OCI-LY7 (cell line): ENCODE measurements at regions not wholly inside any gene's neighbourhood (a gene's known extent, or its start where the extent isn't known, plus 50 kb on each side); places are given as distances from the start of the nearest gene placed in this dataset.

ENCODE experiments used
- BruUV-seq: library from RNA; stranded (reverse); fragments of 400-500 nt; replicated peaks from 2 replicates; lab custom pipeline; 2021; lab: Mats Ljungman, UMichigan
- CTCF ChIA-PET: fragments of 300-600 bp; sonication (Branson Sonifier 250); formaldehyde crosslinking; loops from one replicate; lab custom pipeline; 2022; ENCODE audit warnings: antibody characterized with exemption; ENCODE audit not compliant: unreplicated experiment; lab: Charles Lee
- POLR2A ChIA-PET: fragments of 300-600 bp; sonication (Branson Sonifier 250); formaldehyde crosslinking; loops from one replicate; lab custom pipeline; 2022; ENCODE audit warnings: antibody characterized with exemption; lab: Charles Lee
- DNase-seq: peaks from one replicate; pipeline ENCODE4 v3.0.0-alpha.2; 2015; ENCODE audit warnings: low spot score
- H2AFZ ChIP-seq: fragments of 200-600 bp; sonication (generic), shearing (Covaris generic); 2 replicates; pipeline ENCODE4 v1.6.1; 2014; ENCODE audit warnings: mild to moderate bottlenecking, antibody characterized with exemption, low read length, moderate library complexity
- H3K27ac ChIP-seq: fragments of 200-600 bp; sonication (generic); 2 replicates; pipeline ENCODE4 v1.5.1; 2014; ENCODE audit warnings: mixed run types, low read depth, mild to moderate bottlenecking, moderate library complexity, low read length, inconsistent platforms; ENCODE audit not compliant: poor library complexity, severe bottlenecking
- H3K36me3 ChIP-seq: fragments of 200-600 bp; sonication (generic); 2 replicates; pipeline ENCODE4 v1.6.1; 2014; ENCODE audit warnings: mild to moderate bottlenecking, antibody characterized with exemption, low read length, moderate library complexity, mixed read lengths; ENCODE audit not compliant: insufficient read depth
- H3K4me1 ChIP-seq: fragments of 200-600 bp; sonication (generic); 2 replicates; pipeline ENCODE4 v1.5.1; 2014; ENCODE audit warnings: mild to moderate bottlenecking, low read length; ENCODE audit not compliant: insufficient read depth, poor library complexity, severe bottlenecking
- H3K4me2 ChIP-seq: fragments of 200-600 bp; sonication (generic); 2 replicates; pipeline ENCODE4 v1.6.1; 2014; ENCODE audit warnings: mild to moderate bottlenecking, low read length
- H3K4me3 ChIP-seq: fragments of 200-600 bp; sonication (generic); 2 replicates; pipeline ENCODE4 v1.5.1; 2014; ENCODE audit warnings: mild to moderate bottlenecking, low read depth, low read length; ENCODE audit not compliant: poor library complexity, severe bottlenecking
- H3K79me2 ChIP-seq: fragments of 200-600 bp; sonication (generic); 2 replicates; pipeline ENCODE4 v1.6.1; 2016; ENCODE audit warnings: low read depth, mild to moderate bottlenecking, low read length, moderate library complexity, mixed read lengths; ENCODE audit not compliant: insufficient read depth
- H3K9me2 ChIP-seq: fragments of 200-600 bp; sonication (generic); 2 replicates; pipeline ENCODE4 v1.6.1; 2016; ENCODE audit warnings: mild to moderate bottlenecking, low read length, mixed read lengths; ENCODE audit not compliant: insufficient read depth
- H3K9me3 ChIP-seq: fragments of 200-600 bp; sonication (generic); 2 replicates; pipeline ENCODE4 v1.6.1; 2014; ENCODE audit warnings: mild to moderate bottlenecking, mixed run types, low read length, mixed read lengths
- H4K20me1 ChIP-seq: fragments of 200-600 bp; sonication (generic); 2 replicates; pipeline ENCODE4 v1.6.1; 2014; ENCODE audit warnings: mild to moderate bottlenecking, antibody characterized with exemption, low read length, moderate library complexity, mixed read lengths; ENCODE audit not compliant: insufficient read depth
- CTCF ChIP-seq: fragments of 200-600 bp; sonication (generic); conservative IDR thresholded peaks from 2 replicates; pipeline ENCODE4 v1.5.1; 2014; ENCODE audit warnings: mild to moderate bottlenecking, antibody characterized with exemption, low read length, moderate library complexity, mixed read lengths
- EZH2phosphoT487 ChIP-seq: fragments of 200-600 bp; sonication (generic); IDR thresholded peaks from 2 replicates; pipeline ENCODE4 v1.6.1; 2018; ENCODE audit warnings: low read depth, borderline replicate concordance, mild to moderate bottlenecking, mixed run types, antibody characterized with exemption, low read length, moderate library complexity, mixed read lengths
- intact Hi-C: fragments of 100-400 bp; cut with micrococcal nuclease; formaldehyde crosslinking; loops from one replicate; pipeline ENCODE4 v1.10.0; 2022; ENCODE audit not compliant: unreplicated experiment

DNA sequence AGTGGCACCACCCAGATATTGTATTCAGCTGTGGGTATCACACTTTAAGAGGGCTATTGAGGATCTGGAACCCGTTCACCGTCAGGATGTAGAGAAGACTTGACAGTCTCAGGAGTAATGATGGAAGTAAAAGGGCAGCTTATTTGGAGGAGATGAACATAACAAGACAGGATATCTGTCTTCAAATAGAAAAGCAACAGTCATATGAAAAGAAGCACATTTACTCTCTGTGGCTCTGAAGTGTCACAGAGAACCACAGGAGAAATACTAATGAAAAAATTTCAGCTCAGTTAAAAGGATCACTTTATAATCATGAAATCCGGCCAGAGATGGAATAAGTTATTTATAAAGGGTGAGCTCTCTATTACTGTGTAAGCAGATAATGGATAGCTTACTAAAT is 200.8 kb downstream of the FAM76B start:
- POLR2A ChIA-PET = interaction anchor here (0.7 to 1.0 kb wide), 2 partner anchors 11 to 46 kb away, joined by 3 read pairs; no protein-coding TSS in a partner anchor
- H3K9me2 ChIP-seq = no peaks in the 10 kb centered on the region
- H3K4me1 ChIP-seq = no peaks in the 10 kb centered on the region
- TF ChIP-seq CTCF (no peak), EZH2phosphoT487 (no peak)
- DNase-seq = no peak
- no peak overlapping the region for H3K4me3 ChIP-seq
- CTCF ChIA-PET = no interaction called here
- no peaks in the 10 kb centered on the region for H3K79me2 ChIP-seq
- no TSS peak for BruUV-seq
- no peaks in the 10 kb centered on the region for H3K36me3 ChIP-seq
- no peak overlapping the region for H2AFZ ChIP-seq
- no peaks in the 10 kb centered on the region for H4K20me1 ChIP-seq
- H3K4me2 ChIP-seq = no peak overlapping the region
- no peaks in the 10 kb centered on the region for H3K9me3 ChIP-seq
- intact Hi-C loops = loop anchor here (1.0 kb wide), 1 partner anchor 11 kb away; no protein-coding TSS in a partner anchor
- H3K27ac ChIP-seq = no peak overlapping the region

- no TSS peak for BruUV-seq
- Histone ChIP-seq H3K4me1 (no peaks in the 10 kb centered on the region), H3K79me2 (no peaks in the 10 kb centered on the region), H3K27ac (no peak overlapping the region), H3K9me2 (no peaks in the 10 kb centered on the region), H3K4me3 (no peak overlapping the region), H4K20me1 (no peaks in the 10 kb centered on the region), H3K9me3 (no peaks in the 10 kb centered on the region), H3K36me3 (no peaks in the 10 kb centered on the region), H3K4me2 (no peak overlapping the region), H2AFZ (no peak overlapping the region)
- no peak for DNase-seq
- intact Hi-C loops = no loop called here
- ChIA-PET POLR2A (interaction anchor here (0.6 to 0.7 kb wide), 2 partner anchors 92 to 188 kb away, joined by 3 to 4 read pairs; no protein-coding TSS in a partner anchor), CTCF (no interaction called here)
- TF ChIP-seq CTCF (no peak), EZH2phosphoT487 (no peak)
These were observed 202.9 kb downstream of the FAM76B start for GRCh38 chr11:95586661-95587060.

DNA sequence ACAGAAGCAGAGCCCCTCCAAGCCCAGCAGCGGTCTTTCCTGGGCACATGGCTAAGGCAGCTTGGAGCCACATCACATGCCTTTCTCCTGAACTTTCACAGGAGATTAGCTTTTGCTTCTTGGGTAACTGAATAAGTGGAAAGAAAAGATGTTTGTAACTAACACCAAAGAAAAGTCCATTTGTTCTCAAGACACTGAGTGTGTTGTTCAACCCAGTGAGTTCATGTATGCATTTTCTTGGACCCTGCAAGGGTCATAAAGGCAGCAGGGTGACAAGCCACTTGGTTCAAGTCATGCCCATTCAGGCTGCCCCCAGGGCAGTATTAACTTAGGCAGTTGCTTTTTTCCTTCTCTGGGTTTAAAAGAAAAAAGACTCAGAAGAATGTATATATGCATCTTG is 203.4 kb downstream of the FAM76B start:
- Histone ChIP-seq H3K36me3 (no peaks in the 10 kb centered on the region), H3K9me3 (no peaks in the 10 kb centered on the region), H3K4me1 (no peaks in the 10 kb centered on the region), H4K20me1 (no peaks in the 10 kb centered on the region), H2AFZ (no peak overlapping the region), H3K27ac (no peak overlapping the region), H3K9me2 (no peaks in the 10 kb centered on the region), H3K4me2 (no peak overlapping the region), H3K4me3 (no peak overlapping the region), H3K79me2 (no peaks in the 10 kb centered on the region)
- ChIA-PET CTCF (no interaction called here), POLR2A (interaction anchor here (0.6 to 0.7 kb wide), 2 partner anchors 93 to 188 kb away, joined by 3 to 4 read pairs; no protein-coding TSS in a partner anchor)
- TF ChIP-seq CTCF (no peak), EZH2phosphoT487 (no peak)
- DNase-seq = no peak
- intact Hi-C loops = no loop called here
- BruUV-seq = no TSS peak
